NCI-H82 (cell line): ENCODE measurements at regions not wholly inside any gene's neighbourhood (a gene's known extent, or its start where the extent isn't known, plus 50 kb on each side); places are given as distances from the start of the nearest gene placed in this dataset.
"Not testable (repeated sequence)": the region's sequence is repeated elsewhere in the genome, so short reads cannot be mapped to it uniquely, and the experiment has no call there.

Experiments
- DNase-seq: peaks from one replicate; lab custom pipeline; 2025; lab: John Stamatoyannopoulos, UW

GRCh38 chr12:111248236-111249017 lies 120.5 kb downstream of the PHETA1 start:
- peak; percentile 59 for DNase-seq

GRCh38 chr12:111247083-111247783 lies 121.7 kb downstream of the PHETA1 start:
- no peak for DNase-seq

GRCh38 chr12:111246477-111247011 lies 122.4 kb downstream of the PHETA1 start:
- no peak for DNase-seq

- DNase-seq, result no peak
Observed at GRCh38 chr12:111245701-111246476, 123.0 kb downstream of the PHETA1 start.

- no peak for DNase-seq
Observed at GRCh38 chr12:111244673-111245072, 124.2 kb downstream of the PHETA1 start.

DNA sequence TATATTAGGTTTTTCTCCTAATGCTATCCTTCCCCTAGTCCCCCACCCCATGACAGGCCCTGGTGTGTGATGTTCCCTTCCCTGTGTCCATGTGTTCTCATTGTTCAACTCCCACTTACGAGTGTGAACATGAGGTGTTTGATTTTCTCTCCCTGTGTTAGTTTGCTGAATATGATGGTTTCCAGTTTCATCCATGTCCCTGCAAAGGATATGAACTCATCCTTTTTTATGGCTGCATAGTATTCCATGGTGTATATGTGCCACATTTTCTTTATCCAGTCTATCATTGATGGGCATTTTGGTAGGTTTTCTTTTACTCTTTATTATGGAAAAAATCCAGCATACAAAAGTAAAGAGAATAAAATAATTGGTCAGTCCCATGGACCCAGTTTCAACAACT lies 126.1 kb downstream of the PHETA1 start:
- DNase-seq, result not testable (repeated sequence)

GRCh38 chr12:111242184-111242583 lies 126.7 kb downstream of the PHETA1 start:
- no peak for DNase-seq

DNA sequence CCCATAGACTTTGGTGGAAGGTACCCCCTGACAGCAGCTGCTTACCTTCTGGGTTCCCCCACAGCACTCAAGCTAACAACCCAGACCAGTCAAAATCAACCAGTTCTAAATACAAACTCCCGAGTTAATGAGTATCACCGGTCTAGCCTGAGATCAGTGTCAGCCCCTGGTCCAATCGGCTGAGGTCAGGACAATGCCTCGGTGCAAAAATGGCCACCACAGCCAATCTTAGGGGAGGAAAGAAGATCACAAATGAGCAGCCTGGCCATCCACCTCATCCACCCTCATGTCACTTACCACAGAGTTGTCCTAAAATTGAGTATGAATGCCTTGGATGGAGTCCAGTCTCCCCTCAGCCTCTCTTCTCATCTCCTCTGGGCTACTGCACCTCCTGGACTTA lies 128.5 kb downstream of the PHETA1 start:
- DNase-seq, result no peak

- no peak for DNase-seq
Observed at GRCh38 chr12:111239235-111239634, 129.7 kb downstream of the PHETA1 start.

GRCh38 chr12:111238075-111238734 lies 130.7 kb downstream of the PHETA1 start:
- no peak for DNase-seq

- DNase-seq, result not testable (repeated sequence)
Observed at GRCh38 chr12:111234491-111234890, 134.4 kb downstream of the PHETA1 start.

- DNase-seq, result no peak
Observed at GRCh38 chr12:111233786-111234185, 135.1 kb downstream of the PHETA1 start.

DNA sequence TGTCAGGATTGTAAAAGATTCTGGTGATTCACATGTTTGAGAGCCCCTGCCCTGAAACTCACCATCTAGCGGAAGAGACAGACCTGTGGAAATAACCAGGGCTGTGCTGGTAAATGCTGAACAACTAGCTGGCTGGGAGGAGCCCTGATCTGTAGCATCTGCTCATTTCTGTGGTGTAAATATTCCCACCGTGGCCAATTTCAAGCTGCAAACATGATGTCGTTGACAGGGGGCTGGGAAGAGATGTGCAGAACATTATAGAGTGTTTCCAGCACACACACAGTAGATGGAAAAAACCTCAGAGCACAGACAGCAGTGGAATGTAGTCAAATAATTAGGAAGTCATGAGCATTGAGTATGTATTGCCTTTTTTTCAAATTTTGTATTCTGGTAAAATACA lies 138.2 kb downstream of the PHETA1 start:
- DNase-seq, result no peak

GRCh38 chr12:111228916-111229666 lies 139.8 kb downstream of the PHETA1 start:
- DNase-seq, result no peak

GRCh38 chr12:111227476-111228420 lies 141.1 kb downstream of the PHETA1 start:
- no peak for DNase-seq

- no peak for DNase-seq
Observed at GRCh38 chr12:111226680-111227079, 142.2 kb downstream of the PHETA1 start.

GRCh38 chr12:111225307-111225706 lies 143.6 kb downstream of the PHETA1 start:
- DNase-seq, result no peak

DNA sequence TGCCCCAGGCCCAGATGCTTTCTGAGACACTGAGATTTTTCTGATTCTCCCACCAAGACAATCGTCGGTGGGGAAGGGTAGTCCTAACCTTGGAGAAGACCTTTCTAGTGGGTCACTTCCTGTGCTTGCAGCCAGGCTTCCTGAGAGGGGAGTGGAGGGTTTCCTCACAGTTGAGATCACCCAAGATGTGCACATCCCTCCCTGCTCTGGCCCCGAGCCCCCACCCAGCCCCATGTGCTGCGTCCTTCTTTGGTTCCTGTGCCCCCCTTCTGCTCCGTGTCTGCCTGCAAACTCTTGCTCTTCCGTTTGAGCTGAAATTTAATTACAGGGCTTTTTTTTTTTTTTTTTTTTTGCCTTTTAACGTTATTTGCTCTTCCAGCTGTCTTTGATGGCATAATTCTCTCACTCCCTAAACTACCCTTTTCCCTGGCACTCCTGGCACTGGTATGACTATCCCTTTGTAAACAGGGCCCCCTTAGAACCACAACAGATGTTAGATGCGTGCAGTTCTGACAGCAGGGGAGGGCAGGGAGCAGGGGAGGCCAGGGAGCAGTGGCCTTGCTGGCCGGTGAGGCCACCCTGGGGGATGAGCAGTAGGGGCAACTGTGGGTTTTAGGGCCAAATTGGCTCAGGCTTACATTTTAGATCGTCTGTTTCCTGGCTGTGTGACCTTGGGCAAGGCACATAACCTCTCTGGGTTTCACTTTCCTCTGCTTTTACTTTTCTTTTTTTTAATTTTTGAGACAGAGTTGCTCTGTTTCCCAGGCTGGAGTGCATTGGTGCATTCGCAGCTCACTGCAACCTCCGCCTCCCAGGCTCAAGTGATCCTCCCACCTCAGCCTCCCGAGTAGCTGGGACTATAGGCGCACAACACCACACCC lies 144.5 kb downstream of the PHETA1 start:
- DNase-seq, result no peak

- DNase-seq, result no peak
Observed at GRCh38 chr12:111222523-111222922, 146.4 kb downstream of the PHETA1 start.
